Kidney (tissue), 13 donors: ENCODE measurements at regions not wholly inside any gene's neighbourhood (a gene's known extent, or its start where the extent isn't known, plus 50 kb on each side); places are given as distances from the start of the nearest gene placed in this dataset.
A peak's percentile ranks its signal among the peaks of the same experiment; 100 is the strongest.

Source experiments
- DNase-seq, 5 donors: peaks; one replicate each; pipeline ENCODE4 v3.0.0-alpha.2; 2013 to 2020
- FAIRE-seq: peaks from 2 replicates; lab custom pipeline; 2012; peaks lifted over from hg19 to GRCh38; lab: Jason Lieb, UNC
- H3K27ac ChIP-seq, 2 donors: one replicate each; pipeline ENCODE4 v1.7.0; 2013; ENCODE audit warnings: low read depth in 2 of 2, low read length in 2 of 2, inconsistent platforms in 1 of 2
- H3K27me3 ChIP-seq: one replicate; pipeline ENCODE4 v1.7.1; 2013; ENCODE audit warnings: low read length, inconsistent platforms; ENCODE audit not compliant: control insufficient read depth, insufficient read depth
- H3K36me3 ChIP-seq, 3 donors: one replicate each; pipeline versions ENCODE4 v1.7.0 to v1.7.1; 2013; ENCODE audit warnings: low read length in 3 of 3, control low read depth in 1 of 3, inconsistent platforms in 1 of 3; ENCODE audit not compliant: insufficient read depth in 3 of 3, control insufficient read depth in 2 of 3
- H3K4me1 ChIP-seq, 3 donors: one replicate each; pipeline versions ENCODE4 v1.7.0 to v1.7.1; 2013; ENCODE audit warnings: low read length in 3 of 3, inconsistent platforms in 1 of 3, low read depth in 1 of 3; ENCODE audit not compliant: control insufficient read depth in 2 of 3, insufficient read depth in 2 of 3
- H3K4me3 ChIP-seq, 3 donors: one replicate each; pipeline versions ENCODE4 v1.7.0 to v1.8.1; 2013; ENCODE audit warnings: low read length in 3 of 3, control low read depth in 1 of 3, inconsistent platforms in 1 of 3
- H3K9ac ChIP-seq, 3 donors: one replicate each; pipeline versions ENCODE4 v1.7.0 to v1.7.1; 2013; ENCODE audit warnings: low read length in 3 of 3, control low read depth in 1 of 3, inconsistent platforms in 1 of 3
- H3K9me3 ChIP-seq, 3 donors: one replicate each; pipeline versions ENCODE4 v1.7.0 to v1.7.1; 2013; ENCODE audit warnings: low read length in 3 of 3, control low read depth in 1 of 3, inconsistent platforms in 1 of 3; ENCODE audit not compliant: control insufficient read depth in 2 of 3, insufficient read depth in 1 of 3
- CTCF ChIP-seq: IDR thresholded peaks from 3 replicates; pipeline ENCODE4 v1.5.1; 2012; ENCODE audit warnings: mild to moderate bottlenecking, moderate library complexity, borderline replicate concordance; ENCODE audit not compliant: insufficient read depth; ENCODE audit errors: extremely low read depth
- intact Hi-C: fragments of 100-400 bp; cut with DNase I; formaldehyde crosslinking; loops from one replicate; pipeline ENCODE4 v1.11.1; 2022
- donor health status: control.
- donor health status: control.
- donor health status: control.
- donor health status: control.
- donor health status: control.
- donor health status: DM: yes; HTN: yes; CAD: no.
- donor health status: Normal renal cell carcinoma (clear cell type).

GRCh38 chr6:97864366-97864765 is 581.4 kb upstream of the MMS22L start:
- Histone ChIP-seq H3K27ac (no peak overlapping the region), H3K27me3 (no peaks in the 10 kb centered on the region), H3K36me3 (no peaks in the 10 kb centered on the region), H3K9me3 (no peaks in the 10 kb centered on the region), H3K9ac (no peak overlapping the region), H3K4me3 (no peak overlapping the region), H3K4me1 (no peaks in the 10 kb centered on the region)
- FAIRE-seq (no peak), DNase-seq (no peak)
- TF ChIP-seq CTCF, result no peak
- intact Hi-C loops, result no loop called here

- no peaks in the 10 kb centered on the region for H3K27me3 ChIP-seq
- intact Hi-C loops, result no loop called here
- H3K4me3 ChIP-seq, result no peak overlapping the region
- no peaks in the 10 kb centered on the region for H3K4me1 ChIP-seq
- no peak overlapping the region for H3K9ac ChIP-seq
- no peak for TF ChIP-seq CTCF
- H3K27ac ChIP-seq, result no peak overlapping the region
- FAIRE-seq (no peak), DNase-seq (no peak)
- H3K36me3 ChIP-seq, result no peaks in the 10 kb centered on the region
- H3K9me3 ChIP-seq, result no peaks in the 10 kb centered on the region
Observed at GRCh38 chr6:97864826-97865225, 581.8 kb upstream of the MMS22L start.

DNA sequence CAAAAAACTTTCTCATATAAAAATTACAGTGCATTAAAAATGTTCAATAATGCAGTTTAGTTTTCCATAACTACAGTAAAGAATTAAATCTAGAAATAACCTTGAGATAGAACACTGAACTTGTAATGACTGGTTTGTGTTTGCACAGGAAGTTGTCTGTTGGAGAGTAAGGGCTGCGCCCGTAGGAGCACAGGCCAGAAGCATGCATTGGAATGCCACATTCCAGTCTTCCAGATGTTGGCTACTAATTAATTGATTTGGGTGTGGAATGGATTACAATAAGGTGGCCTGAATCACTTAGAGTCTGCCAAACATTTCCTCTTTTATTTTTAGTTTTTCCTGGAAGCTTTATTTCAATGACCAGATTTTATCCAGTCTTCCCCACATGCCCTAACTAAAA is 582.6 kb upstream of the MMS22L start:
- no peak overlapping the region for H3K9ac ChIP-seq
- intact Hi-C loops, result no loop called here
- no peak for FAIRE-seq

More for the DNA sequence above, 582.6 kb upstream of the MMS22L start:
- TF ChIP-seq CTCF, result no peak
- Histone ChIP-seq H3K4me1 (no peaks in the 10 kb centered on the region), H3K9me3 (no peaks in the 10 kb centered on the region), H3K27me3 (no peaks in the 10 kb centered on the region), H3K4me3 (no peak overlapping the region), H3K36me3 (no peaks in the 10 kb centered on the region), H3K27ac (no peak overlapping the region)
- DNase-seq, result peak in 1 of 5 donors; percentile 4
